Mammary epithelial cell (primary cell): ENCODE measurements at regions not wholly inside any gene's neighbourhood (a gene's known extent, or its start where the extent isn't known, plus 50 kb on each side); places are given as distances from the start of the nearest gene placed in this dataset.

Source experiments
- EZH2 ChIP-seq: IDR thresholded peaks from 2 replicates; pipeline ENCODE4 v1.6.1; 2012; ENCODE audit warnings: low read length, inconsistent platforms, borderline replicate concordance
- TF ChIP-seq, protein P1 (sequence below), 2 donors: IDR thresholded peaks in 1 of 2; conservative IDR thresholded peaks in 1 of 2; 2 replicates each; pipeline ENCODE4 v1.5.1; 2011 to 2012; ENCODE audit warnings: inconsistent platforms in 2 of 2, low read length in 2 of 2, mild to moderate bottlenecking in 2 of 2, control low read depth in 1 of 2, low read depth in 1 of 2; ENCODE audit not compliant: insufficient read depth in 1 of 2; ENCODE audit errors: extremely low read depth in 1 of 2

GRCh38 chr9:11701706-11702105 lies 991.5 kb upstream of the TYRP1 start:
- TF ChIP-seq, protein P1, sequence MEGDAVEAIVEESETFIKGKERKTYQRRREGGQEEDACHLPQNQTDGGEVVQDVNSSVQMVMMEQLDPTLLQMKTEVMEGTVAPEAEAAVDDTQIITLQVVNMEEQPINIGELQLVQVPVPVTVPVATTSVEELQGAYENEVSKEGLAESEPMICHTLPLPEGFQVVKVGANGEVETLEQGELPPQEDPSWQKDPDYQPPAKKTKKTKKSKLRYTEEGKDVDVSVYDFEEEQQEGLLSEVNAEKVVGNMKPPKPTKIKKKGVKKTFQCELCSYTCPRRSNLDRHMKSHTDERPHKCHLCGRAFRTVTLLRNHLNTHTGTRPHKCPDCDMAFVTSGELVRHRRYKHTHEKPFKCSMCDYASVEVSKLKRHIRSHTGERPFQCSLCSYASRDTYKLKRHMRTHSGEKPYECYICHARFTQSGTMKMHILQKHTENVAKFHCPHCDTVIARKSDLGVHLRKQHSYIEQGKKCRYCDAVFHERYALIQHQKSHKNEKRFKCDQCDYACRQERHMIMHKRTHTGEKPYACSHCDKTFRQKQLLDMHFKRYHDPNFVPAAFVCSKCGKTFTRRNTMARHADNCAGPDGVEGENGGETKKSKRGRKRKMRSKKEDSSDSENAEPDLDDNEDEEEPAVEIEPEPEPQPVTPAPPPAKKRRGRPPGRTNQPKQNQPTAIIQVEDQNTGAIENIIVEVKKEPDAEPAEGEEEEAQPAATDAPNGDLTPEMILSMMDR (conservative IDR thresholded peaks at IDR 0.05 in 1 of 2, IDR thresholded peaks at IDR 0.05 in 1 of 2; ENCODE audit: extremely low read depth in 1 of 2, insufficient read depth in 1 of 2, low read depth in 1 of 2, low read length in 2 of 2) = no peak
- TF ChIP-seq EZH2 = no peak
